GM23248 (cell line): ENCODE measurements at regions not wholly inside any gene's neighbourhood (a gene's known extent, or its start where the extent isn't known, plus 50 kb on each side); places are given as distances from the start of the nearest gene placed in this dataset.

Source experiments
- EZH2 ChIP-seq: fragments of 200-600 bp; sonication (generic); IDR thresholded peaks from 2 replicates; pipeline ENCODE4 v1.6.1; 2018; ENCODE audit warnings: antibody characterized with exemption, mild to moderate bottlenecking; ENCODE audit not compliant: insufficient read depth, poor library complexity, severe bottlenecking
- EZH2phosphoT487 ChIP-seq: fragments of 200-600 bp; sonication (generic); IDR thresholded peaks from 2 replicates; pipeline ENCODE4 v1.6.1; 2018; ENCODE audit warnings: antibody characterized with exemption, moderate library complexity, mild to moderate bottlenecking, low read depth; ENCODE audit not compliant: insufficient read depth

DNA sequence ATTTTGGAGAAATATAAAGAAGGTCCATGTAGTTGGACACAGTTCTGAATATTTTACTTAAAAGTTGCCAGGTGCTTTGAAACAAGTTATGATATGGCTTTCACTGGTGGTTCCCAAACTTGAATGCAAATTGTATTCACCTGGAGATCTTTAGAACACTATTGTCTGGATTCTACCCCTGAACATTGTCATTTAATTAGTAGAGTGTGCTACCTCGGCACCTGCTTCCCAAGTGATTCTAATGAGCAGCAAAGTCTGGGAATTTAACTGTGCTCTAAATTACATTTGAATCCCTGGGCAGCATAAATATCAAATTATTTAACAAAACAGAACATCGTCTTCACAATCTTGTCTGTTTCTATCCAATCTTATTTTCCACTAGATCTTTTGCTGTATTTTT, 2483.3 kb downstream of the PCDH9 start:
- no peak for TF ChIP-seq EZH2phosphoT487
- TF ChIP-seq EZH2: no peak
